DMS 273 treated with DMSO at 0.1 percent for 48 hours (cell line): ENCODE measurements at regions not wholly inside any gene's neighbourhood (a gene's known extent, or its start where the extent isn't known, plus 50 kb on each side); places are given as distances from the start of the nearest gene placed in this dataset.
A peak's percentile ranks its signal among the peaks of the same experiment; 100 is the strongest.

Experiments used
- DNase-seq: peaks from one replicate; lab custom pipeline; 2025; lab: John Stamatoyannopoulos, UW

- DNase-seq = no peak
Measured at GRCh38 chr2:15045054-15045453, 412.5 kb downstream of the LRATD1 start.

DNA sequence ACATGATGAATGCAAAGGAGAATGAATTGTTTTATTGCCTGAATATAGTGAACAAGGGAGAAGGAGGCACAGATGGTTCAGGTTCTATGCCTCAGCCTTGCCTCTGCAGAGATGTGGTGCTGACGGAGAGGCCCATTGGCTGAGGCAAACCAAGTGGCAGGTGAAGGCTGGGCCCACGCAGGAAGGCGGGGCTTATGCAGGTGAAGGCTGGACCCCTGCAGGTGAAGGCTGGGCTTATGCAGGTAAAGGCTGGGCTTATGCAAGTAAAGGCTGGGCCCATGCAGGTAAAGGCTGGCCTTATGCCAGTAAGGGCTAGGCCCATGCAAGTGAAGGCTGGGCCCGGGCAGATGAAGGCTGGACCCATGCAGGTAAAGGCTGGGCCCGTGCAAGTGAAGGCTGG is 414.7 kb downstream of the LRATD1 start:
- no peak for DNase-seq

DNA sequence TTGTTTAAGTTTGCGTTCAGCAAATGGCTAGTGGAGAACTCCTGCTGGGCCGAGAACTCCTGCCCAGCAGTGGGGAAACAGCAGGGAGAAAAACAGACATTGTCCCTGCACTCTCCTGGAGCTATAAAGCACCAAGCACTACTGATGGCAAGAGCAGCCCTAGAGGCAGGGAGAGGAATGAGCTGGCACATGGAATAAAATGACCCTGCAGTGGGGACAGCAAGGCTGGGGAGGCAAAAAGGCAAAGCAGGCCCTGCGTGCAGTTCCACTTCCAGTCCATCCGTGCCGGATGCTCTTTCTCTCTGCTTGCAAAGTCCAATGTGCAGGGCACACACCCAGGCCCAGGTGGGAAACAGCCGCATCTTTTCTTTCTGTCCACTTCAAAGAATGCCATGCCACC is 415.5 kb downstream of the LRATD1 start:
- no peak for DNase-seq

GRCh38 chr2:15049096-15049993 is 416.8 kb downstream of the LRATD1 start:
- DNase-seq = no peak

GRCh38 chr2:15050483-15050882 is 418.0 kb downstream of the LRATD1 start:
- DNase-seq = peak; percentile 89

DNA sequence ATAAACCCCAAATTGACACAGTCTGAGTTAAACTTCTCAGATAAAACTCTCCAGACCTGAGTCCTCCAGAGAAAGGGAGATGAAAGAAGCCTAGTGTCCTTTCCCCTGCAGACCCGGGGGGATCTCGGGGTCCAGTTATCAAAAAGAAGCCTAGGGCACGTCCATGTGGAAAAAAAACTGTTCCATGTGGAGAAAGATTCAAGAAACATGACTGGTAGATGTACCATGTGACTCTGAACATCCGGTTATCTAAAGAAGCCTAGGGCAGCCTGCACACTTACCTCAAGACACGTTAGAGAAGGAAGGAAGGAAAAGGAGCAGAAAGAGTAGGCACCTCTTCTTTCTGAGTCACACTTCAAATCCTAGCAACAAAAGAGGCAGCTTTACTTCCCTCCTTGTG is 421.0 kb downstream of the LRATD1 start:
- DNase-seq = no peak

DNA sequence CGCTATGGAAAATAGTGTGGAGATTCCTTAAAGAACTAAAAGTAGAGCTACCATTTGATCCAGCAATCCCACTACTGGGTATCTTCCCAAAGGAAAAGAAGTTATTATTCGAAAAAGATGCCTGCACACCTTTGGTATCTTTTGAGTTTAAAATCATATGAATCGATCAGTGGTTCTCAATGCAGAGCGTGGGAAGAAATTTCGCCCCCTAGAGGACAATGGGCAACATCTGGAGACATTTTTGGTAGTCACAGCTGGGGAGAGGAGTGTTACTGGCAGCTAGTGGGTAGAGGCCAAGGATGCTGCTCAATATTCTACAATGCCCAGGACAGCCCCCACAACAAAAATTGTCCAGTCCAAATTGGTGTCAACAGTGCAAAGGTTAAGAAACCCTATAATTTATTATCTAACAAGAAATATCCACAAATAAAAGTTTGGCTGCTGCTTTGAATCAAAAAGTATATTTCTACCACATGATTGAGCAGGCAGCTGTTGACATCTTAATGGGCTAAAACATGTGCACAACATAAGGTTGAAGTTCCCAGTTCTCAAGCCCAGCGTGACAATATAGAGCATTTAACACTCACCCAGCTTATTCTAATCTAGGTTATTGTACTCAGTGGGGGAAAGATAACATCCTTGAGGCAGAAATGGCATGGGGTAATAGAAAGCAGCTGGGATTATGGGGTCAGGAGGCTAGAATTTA is 425.7 kb downstream of the LRATD1 start:
- DNase-seq = no peak

GRCh38 chr2:15058721-15059157 is 426.2 kb downstream of the LRATD1 start:
- no peak for DNase-seq

DNA sequence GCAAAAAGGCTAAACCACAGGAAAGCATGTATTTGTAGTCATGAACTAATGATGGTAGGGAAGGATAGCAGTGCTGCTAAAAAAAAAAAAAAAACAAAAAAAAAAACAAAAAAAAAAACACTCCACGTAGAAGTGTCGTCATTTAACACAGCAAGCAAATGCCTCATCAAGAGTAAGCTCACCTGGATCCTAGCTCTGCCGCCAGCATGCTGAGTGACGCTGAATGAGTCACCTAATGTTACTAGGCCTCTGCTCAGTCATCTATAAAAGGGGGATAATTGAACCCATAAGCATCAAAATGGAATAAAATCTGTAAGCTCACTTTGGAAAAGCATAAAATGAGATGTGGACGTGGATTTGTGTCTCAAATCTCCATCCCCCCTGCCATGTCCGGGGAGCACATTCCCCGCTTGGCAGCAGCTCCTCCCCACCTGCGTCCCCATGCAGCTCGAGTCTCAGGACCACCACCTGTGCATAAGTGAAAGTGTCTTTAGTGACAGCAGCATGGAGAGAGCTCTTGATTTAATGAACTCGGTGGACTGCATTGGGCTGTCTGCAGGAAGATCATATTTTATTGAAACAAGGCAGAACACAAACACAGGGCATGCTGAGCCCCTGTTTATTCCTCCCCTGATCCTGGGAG is 427.5 kb downstream of the LRATD1 start:
- no peak for DNase-seq

DNA sequence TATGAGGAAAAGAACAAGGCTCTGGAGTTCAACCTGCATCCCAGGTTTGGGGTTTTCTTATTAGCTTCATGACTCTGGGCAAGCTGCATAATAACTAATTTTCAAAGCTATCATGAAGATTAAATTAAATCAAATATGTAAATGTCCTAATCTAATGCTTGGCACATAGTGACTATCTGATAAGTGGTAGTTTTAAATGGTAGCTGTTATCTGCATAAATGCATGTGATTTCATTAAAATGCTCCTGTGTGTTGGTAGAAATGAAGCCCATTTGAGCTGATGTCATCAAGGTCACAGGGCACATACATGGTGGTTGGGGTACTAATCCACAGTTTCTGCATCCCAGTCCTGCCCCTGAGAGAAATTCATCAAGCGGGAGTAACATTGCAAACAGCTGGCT is 428.8 kb downstream of the LRATD1 start:
- DNase-seq = no peak

DNA sequence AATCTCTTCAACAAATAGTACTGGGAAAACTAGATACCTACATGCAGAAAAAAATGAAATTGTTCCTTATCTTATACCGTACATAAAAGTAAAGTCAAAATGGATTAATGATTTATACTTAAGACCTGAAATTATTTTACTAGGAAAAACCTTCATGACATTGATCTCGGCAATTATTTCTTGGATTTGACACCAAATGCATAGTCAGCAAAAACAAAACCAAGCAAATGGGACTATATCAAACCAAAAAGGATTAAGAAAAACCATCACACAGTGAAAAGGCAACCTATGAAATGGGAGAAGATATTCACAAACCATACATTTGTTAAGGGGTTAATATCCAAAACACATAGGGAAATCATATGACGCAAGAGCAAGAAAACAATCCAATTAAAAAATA is 433.6 kb downstream of the LRATD1 start:
- no peak for DNase-seq

DNA sequence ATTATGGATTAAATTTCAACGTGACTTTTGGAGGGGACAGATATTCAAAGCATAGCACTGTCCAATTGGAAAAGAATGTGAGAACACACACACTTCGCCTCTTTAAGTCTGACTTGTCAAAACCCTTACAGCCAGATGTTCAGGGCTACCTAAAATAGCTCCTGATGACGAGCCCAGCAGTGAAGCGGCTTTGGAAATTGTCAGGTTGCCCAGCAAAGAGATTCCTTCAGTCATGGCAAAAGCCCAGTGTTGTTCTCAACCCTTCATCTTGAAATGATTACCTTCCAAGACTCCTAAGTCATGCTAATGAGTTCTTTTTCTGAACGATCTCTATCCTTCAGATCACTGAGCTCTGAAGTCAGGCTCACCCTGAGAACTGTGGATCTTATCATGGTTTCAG is 436.6 kb downstream of the LRATD1 start:
- DNase-seq = no peak

DNA sequence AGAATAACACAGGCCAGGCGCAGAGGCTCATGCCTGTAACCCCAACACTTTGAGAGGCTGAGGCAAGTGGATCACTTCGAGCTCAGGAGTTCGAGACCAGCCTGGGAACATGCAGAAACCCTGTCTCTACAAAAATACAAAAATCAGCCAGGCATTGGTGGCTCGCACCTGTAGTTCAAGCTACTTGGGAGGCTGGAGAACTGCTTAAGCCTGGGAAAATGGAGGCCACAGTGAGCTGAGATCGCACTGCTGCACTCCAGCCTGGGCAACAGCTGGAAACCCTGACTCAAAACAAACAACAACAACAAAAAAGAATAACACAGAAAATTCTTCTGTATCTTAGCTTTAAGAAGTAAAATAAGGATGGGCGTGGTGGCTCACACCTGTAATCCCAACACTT is 440.3 kb downstream of the LRATD1 start:
- no peak for DNase-seq

DNA sequence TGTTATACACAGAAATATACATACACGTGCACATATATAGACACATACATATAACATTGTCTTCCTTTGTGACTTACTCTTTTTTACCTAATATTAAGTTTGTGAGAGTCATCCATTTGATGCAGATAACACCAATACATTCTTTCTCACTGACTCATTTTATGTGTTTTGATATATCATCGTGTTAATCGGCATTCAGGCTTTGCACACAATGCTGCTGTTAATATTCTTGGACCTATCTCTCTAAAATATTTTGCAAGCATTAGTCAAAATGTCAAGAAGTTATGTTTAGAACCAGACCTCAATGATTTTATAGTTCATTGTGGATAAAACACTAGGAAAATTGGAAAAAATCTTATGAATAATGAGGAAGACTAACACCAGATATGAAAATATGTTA is 441.1 kb downstream of the LRATD1 start:
- DNase-seq = no peak

DNA sequence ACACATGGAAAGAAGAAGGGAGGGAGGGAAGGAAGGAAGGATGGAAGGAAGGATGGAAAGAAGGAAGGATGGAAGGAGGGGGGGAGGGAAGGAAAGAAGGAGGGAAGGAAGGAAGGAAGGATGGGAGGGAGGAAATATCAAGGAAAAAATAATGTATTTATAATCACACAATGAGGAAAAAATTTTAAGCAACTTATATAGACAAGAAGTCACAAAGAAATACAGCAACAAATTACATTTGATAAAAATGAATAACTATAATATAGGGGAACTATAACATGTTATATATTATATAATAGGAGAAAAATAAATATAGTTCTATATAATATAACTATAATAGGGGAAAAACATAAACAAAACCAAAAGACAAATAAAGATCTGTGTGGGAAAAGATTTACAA is 441.8 kb downstream of the LRATD1 start:
- DNase-seq = no peak

DNA sequence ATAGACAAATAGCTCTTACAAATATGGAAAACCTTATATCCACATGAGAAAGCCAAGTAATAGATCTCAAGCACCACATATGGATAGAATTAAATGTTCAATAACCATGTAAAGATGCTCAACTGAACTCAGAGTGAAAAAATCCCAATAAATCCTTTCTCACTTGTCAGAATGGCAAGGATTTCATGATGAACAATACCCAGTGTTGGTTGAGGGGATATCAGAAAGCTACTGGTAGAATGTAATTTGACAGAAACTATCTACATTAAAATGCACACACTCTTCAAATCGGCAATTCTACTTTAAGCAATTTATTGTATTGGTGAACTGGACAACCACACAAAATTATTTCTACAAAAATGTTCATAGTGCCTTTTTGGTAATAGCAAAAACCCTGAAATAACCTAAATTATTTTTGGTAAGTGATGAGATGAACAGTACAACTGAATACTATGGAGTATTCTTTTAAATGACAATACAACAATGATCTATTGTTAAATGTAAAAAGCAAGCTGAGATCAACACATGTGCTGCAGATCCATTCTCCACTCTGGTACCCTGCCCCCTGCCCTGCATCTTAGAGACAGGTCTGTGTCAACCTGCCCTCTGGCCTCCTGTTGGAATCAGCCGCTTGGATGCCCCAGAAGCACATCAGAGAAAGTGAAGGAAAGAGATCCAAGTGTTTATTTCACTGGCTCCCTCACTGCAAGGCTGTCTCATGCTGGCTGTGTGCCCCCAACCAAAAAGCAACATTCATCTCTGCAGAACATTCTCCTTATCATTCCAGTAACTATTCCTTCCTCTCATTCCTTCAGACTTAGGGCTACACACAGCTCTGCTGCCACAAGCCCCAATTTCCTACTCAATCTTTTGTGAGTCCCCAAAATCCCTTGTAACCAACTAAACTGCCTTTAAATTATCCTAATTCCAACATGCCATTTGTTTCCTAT is 442.5 kb downstream of the LRATD1 start:
- no peak for DNase-seq

- DNase-seq = no peak
Measured at GRCh38 chr2:15076668-15077067, 444.2 kb downstream of the LRATD1 start.

DNA sequence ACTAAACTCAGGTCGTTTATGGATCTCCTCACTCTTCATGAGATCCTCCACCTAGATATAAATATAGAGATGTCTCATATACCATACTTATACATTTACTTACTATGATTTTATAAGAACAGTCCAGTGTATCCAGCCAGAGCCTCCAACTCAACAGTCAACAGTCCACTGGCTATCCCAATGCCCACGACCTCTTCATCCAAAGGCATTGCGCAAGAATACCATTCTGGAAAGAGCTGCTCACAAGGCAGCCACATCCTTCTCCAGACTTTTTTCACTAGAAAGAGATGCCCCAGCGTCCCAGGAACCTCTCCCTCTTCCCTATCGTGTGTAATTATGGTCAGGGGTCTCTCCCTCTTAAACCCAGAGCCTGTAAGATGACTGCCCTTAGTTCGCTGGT is 448.8 kb downstream of the LRATD1 start:
- no peak for DNase-seq

DNA sequence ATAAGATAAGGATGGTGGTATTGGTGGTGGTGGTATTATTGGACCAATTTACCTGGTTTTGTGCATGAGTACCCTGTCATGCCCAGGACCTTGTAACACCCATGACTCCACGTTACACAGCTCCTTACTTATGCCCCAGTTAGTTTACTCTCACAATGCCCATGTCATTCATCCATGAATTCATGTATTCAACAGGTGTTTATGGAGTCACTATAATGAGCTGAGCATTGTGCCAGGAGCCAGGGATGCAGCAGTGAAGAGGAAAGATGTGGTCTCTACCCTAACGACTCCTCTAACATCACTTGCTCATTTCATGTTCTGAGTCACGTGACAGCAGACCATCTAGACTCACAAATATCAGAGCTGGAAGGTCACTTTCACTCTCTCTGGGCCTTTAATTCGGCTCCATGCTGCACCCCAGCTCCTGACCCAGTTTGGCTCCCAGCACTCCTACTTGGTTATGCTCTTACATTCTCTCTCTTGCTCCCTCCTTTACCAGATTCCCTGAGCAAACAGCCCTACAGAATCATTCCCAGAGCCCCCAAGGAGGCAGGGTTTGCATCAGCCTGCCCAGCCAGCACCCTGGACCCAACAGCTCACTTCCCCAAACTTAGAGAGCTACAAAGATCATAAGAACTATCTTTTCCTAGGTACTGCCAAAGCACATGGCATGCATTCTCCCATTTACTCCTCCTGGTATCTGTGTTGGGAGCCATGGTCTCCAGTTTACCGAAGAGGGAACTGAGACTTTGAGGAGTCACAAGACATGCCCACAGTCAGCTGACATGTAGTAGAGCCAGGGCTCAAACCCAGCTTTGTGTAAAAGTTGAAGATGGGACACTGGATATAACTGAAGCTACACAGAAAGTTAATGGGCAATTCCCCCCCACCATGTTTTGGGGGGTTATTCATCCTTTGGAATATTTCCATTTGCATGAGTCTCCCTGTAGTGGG is 449.9 kb downstream of the LRATD1 start:
- DNase-seq = no peak

GRCh38 chr2:15084826-15085489 is 452.4 kb downstream of the LRATD1 start:
- no peak for DNase-seq
